Transverse colon (tissue), 4 donors: ENCODE measurements at regions not wholly inside any gene's neighbourhood (a gene's known extent, or its start where the extent isn't known, plus 50 kb on each side); places are given as distances from the start of the nearest gene placed in this dataset.
"Not testable (repeated sequence)": the region's sequence is repeated elsewhere in the genome, so short reads cannot be mapped to it uniquely, and the experiment has no call there.

Source experiments
- DNase-seq: peaks from one replicate; pipeline ENCODE4 v3.0.0-alpha.2; 2019
- H3K27ac ChIP-seq, 4 donors: fragments of 200-600 bp; sonication (generic); 2 replicates each; pipeline ENCODE4 v1.5.1; 2016 to 2018; ENCODE audit warnings: inconsistent platforms in 4 of 4
- H3K27me3 ChIP-seq: fragments of 200-600 bp; sonication (generic); 2 replicates; pipeline ENCODE4 v1.5.1; 2017; ENCODE audit warnings: inconsistent platforms
- H3K36me3 ChIP-seq, 4 donors: fragments of 200-600 bp; sonication (generic); 2 replicates each; pipeline ENCODE4 v1.5.1; 2017 to 2019; ENCODE audit warnings: inconsistent platforms in 4 of 4
- H3K4me1 ChIP-seq, 4 donors: fragments of 200-600 bp; sonication (generic); 2 replicates each; pipeline ENCODE4 v1.5.1; 2017 to 2020; ENCODE audit warnings: inconsistent platforms in 4 of 4
- H3K4me3 ChIP-seq, 4 donors: fragments of 200-600 bp; sonication (generic); 1 replicate in 1 of 4; 2 replicates in 3 of 4; pipeline versions ENCODE4 v1.5.1 to v1.6.1; 2017 to 2019; ENCODE audit warnings: inconsistent platforms in 4 of 4
- H3K9me3 ChIP-seq, 2 donors: fragments of 200-600 bp; sonication (generic); 2 replicates each; pipeline ENCODE4 v1.5.1; 2017 to 2019; ENCODE audit warnings: inconsistent platforms in 2 of 2
- EP300 ChIP-seq: sonication (generic); formaldehyde crosslinking; IDR thresholded peaks from one replicate; pipeline ENCODE4 v1.6.1; 2017; ENCODE audit warnings: antibody characterized with exemption, low read depth
- POLR2A ChIP-seq: fragments of 450-650 bp; IDR thresholded peaks from one replicate; pipeline ENCODE4 v1.6.1; 2016; ENCODE audit warnings: antibody characterized with exemption, mild to moderate bottlenecking, moderate library complexity
- POLR2AphosphoS5 ChIP-seq, 3 donors: sonication (generic); formaldehyde crosslinking; IDR thresholded peaks; one replicate each; pipeline ENCODE4 v1.6.1; 2016; ENCODE audit warnings: antibody characterized with exemption in 3 of 3
- WGBS, 2 donors: methylation state at CpG; one replicate each; pipeline ENCODE4 v1.1.5; 2018; ENCODE audit warnings: low coverage in 1 of 2; 5-methylcytosine and 5-hydroxymethylcytosine counted together
- in situ Hi-C, 4 donors: fragments of 200-750 bp; cut with MboI; loops; one replicate each; pipeline versions ENCODE4 v1.15.0 to v1.15.1; 2017; ENCODE audit warnings: low sequenced_read_pairs in 3 of 4, low pct_ligation_motif_present in 1 of 4, low pct_unique_long_range_greater_than_20kb in 1 of 4
- intact Hi-C: fragments of 100-400 bp; cut with DNase I; formaldehyde crosslinking; loops from one replicate; pipeline ENCODE4 v1.15.1; 2023; ENCODE audit warnings: low total_unique reads
- TF ChIP-seq, protein P1 (sequence below), 5 experiments: fragments of 200-600 bp in 3 of 5; fragments of 450-650 bp in 2 of 5; sonication (generic) in 3 of 5; IDR thresholded peaks; 1 replicate in 2 of 5; 2 replicates in 3 of 5; pipeline ENCODE4 v1.5.1; 2016 to 2017; ENCODE audit warnings: antibody characterized with exemption in 5 of 5, inconsistent platforms in 3 of 5, mild to moderate bottlenecking in 2 of 5, moderate library complexity in 1 of 5

DNA sequence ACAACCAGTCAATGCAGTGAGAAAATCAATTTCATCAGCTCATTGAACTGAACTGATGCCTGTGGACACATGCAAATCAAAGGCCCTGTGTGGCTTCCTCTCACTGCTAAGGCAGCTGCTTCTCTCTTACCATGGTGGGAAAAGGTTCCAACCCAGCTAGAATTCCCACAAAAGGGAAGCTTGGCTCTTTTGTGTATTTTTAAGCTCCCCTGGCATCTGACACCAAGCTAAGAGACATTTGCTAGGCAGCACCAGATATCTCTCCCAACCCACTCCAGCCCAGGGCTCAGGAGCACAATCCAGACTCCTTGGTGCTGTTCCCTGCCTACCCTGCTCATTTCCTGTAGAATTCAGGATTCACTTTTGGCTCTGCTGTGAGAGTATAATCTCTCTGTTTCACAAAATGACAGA, 129.6 kb downstream of the GXYLT1 start:
- DNase-seq: no peak
- intact Hi-C loops (no loop called here), in situ Hi-C loops (loop anchor here in 2 of 4 donors (25.0 kb wide), 2 partner anchors 728 to 1078 kb away; no protein-coding TSS in a partner anchor)
- H3K9me3 ChIP-seq: no peaks in the 10 kb centered on the region
- H3K27me3 ChIP-seq: no peaks in the 10 kb centered on the region
- no peak overlapping the region for H3K4me3 ChIP-seq
- TF ChIP-seq POLR2AphosphoS5 (IDR thresholded peaks at IDR 0.05) (no peak), EP300 (no peak), POLR2A (no peak)
- TF ChIP-seq, protein P1, sequence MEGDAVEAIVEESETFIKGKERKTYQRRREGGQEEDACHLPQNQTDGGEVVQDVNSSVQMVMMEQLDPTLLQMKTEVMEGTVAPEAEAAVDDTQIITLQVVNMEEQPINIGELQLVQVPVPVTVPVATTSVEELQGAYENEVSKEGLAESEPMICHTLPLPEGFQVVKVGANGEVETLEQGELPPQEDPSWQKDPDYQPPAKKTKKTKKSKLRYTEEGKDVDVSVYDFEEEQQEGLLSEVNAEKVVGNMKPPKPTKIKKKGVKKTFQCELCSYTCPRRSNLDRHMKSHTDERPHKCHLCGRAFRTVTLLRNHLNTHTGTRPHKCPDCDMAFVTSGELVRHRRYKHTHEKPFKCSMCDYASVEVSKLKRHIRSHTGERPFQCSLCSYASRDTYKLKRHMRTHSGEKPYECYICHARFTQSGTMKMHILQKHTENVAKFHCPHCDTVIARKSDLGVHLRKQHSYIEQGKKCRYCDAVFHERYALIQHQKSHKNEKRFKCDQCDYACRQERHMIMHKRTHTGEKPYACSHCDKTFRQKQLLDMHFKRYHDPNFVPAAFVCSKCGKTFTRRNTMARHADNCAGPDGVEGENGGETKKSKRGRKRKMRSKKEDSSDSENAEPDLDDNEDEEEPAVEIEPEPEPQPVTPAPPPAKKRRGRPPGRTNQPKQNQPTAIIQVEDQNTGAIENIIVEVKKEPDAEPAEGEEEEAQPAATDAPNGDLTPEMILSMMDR (IDR thresholded peaks at IDR 0.05): no peak
- H3K27ac ChIP-seq: no peak overlapping the region
- H3K4me1 ChIP-seq: no peaks in the 10 kb centered on the region
- H3K36me3 ChIP-seq: no peaks in the 10 kb centered on the region

DNA sequence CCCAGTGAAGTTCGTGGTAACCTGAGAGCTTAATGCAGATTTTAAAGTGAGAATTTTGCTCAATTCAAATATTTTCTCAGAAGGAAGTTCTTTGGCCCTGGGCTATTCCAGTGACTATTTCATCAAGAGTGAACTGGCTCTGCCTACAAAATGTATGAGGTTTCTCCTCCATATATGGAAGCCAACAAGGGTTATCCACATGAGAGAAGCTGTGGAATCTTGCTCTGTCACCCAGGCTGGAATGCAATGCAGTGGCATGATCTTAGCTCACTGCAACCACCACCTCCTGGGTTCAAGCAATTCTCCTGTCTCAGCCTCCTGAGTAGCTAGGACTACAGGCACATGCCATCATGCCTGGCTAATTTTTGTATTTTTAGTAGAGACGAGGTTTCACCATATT, 132.2 kb downstream of the GXYLT1 start:
- H3K4me3 ChIP-seq, DNase-seq, H3K27ac ChIP-seq, intact Hi-C loops, H3K9me3 ChIP-seq, H3K27me3 ChIP-seq, H3K4me1 ChIP-seq, H3K36me3 ChIP-seq: not testable (repeated sequence)
- 60 to 68% methylated on average over 1 to 2 of the region's 2 CpGs for WGBS, 2 donors
- in situ Hi-C loops: loop anchor here in 2 of 4 donors (25.0 kb wide), 2 partner anchors 725 to 1075 kb away; no protein-coding TSS in a partner anchor

DNA sequence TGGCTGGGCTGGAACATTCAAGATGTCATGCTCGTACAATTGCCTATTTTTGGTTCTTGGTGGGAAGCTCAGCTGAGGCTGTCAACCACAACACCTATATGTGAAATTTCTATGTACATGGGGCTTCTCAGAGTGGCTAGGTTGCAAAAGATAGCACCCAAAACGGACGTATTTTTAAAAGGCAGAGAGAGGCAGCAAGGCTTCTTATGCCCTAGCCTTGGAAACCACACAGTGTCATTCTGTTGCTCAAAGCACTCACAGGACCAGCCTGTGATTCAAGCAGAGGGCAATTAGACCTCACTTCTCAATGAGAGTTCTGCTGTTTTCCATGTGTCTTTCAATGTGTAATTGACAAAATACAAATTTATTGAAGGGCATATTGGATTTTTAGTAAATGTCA, 134.0 kb downstream of the GXYLT1 start:
- Histone ChIP-seq H3K4me1 (no peaks in the 10 kb centered on the region), H3K27ac (no peak overlapping the region), H3K27me3 (no peaks in the 10 kb centered on the region), H3K9me3 (no peaks in the 10 kb centered on the region), H3K36me3 (no peaks in the 10 kb centered on the region), H3K4me3 (no peak overlapping the region)
- intact Hi-C loops: no loop called here
- TF ChIP-seq EP300: no peak
- TF ChIP-seq POLR2AphosphoS5 (IDR thresholded peaks at IDR 0.05): no peak
- TF ChIP-seq POLR2A: no peak
- TF ChIP-seq, protein P1 (IDR thresholded peaks at IDR 0.05): no peak
- in situ Hi-C loops: loop anchor here in 2 of 4 donors (25.0 kb wide), 2 partner anchors 723 to 1073 kb away; no protein-coding TSS in a partner anchor
- no peak for DNase-seq
- 60 to 82% methylated on average over 2 to 3 of the region's 3 CpGs for WGBS, 2 donors

DNA sequence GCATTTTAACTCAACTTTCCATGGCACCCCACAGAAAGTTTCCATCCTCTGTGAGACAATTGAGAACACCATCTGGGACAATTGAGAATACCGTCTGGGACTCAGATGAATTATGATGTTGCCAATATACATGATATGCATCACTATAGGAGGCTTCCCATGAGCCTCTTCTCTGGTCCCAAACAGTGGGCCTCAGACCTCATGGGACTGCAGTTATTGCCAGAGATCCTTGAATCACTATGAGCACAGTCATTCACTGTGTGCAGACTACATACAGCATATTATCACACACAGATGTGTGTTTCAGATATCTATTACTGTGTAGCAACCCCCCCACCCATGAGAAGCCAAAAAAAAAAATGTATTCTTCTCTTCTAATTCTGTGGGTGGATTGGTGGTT, 134.4 kb downstream of the GXYLT1 start:
- Histone ChIP-seq H3K4me3 (no peak overlapping the region), H3K36me3 (no peaks in the 10 kb centered on the region), H3K4me1 (no peaks in the 10 kb centered on the region), H3K9me3 (no peaks in the 10 kb centered on the region), H3K27me3 (no peaks in the 10 kb centered on the region), H3K27ac (no peak overlapping the region)
- WGBS, 2 donors: 70 to 100% methylated on average over 1 of the region's 1 CpG
- DNase-seq: no peak
- intact Hi-C loops: no loop called here
- TF ChIP-seq EP300 (no peak), POLR2A (no peak), POLR2AphosphoS5 (IDR thresholded peaks at IDR 0.05) (no peak)
- TF ChIP-seq, protein P1 (IDR thresholded peaks at IDR 0.05): no peak
- in situ Hi-C loops: loop anchor here in 2 of 4 donors (25.0 kb wide), 2 partner anchors 723 to 1073 kb away; no protein-coding TSS in a partner anchor

DNA sequence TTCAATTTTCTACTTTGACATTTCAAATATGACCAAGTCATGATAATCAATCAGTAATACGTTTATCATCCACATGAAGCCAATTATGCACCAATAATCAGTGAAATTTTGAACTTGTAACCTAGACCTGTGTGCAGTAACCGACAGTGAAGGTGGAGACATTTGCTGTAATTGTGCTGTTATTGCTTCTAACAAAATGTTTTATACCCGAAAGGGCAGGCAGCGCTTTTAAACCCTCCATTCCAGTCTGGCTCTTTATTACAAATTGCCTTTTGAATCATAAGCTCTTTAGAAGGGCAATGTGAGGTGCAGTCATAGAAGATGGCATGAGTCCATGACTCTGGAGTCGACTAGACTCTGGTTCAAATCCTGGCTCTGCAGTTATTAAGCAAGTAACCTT, 135.7 kb downstream of the GXYLT1 start:
- H3K36me3 ChIP-seq: no peaks in the 10 kb centered on the region
- no peaks in the 10 kb centered on the region for H3K4me1 ChIP-seq
- no peak for DNase-seq
- no peak overlapping the region for H3K4me3 ChIP-seq
- in situ Hi-C loops: loop anchor here in 2 of 4 donors (25.0 kb wide), 2 partner anchors 722 to 1072 kb away; no protein-coding TSS in a partner anchor
- TF ChIP-seq, protein P1 (IDR thresholded peaks at IDR 0.05): no peak
- no peak for TF ChIP-seq POLR2AphosphoS5 (IDR thresholded peaks at IDR 0.05)
- no peak for TF ChIP-seq POLR2A
- no peak for TF ChIP-seq EP300
- intact Hi-C loops: no loop called here
- no peak overlapping the region for H3K27ac ChIP-seq
- 33 to 57% methylated on average over 1 to 5 of the region's 5 CpGs for WGBS, 2 donors
- H3K9me3 ChIP-seq: no peaks in the 10 kb centered on the region
- H3K27me3 ChIP-seq: no peaks in the 10 kb centered on the region
